Osteoblast (primary cell): ENCODE measurements at regions not wholly inside any gene's neighbourhood (a gene's known extent, or its start where the extent isn't known, plus 50 kb on each side); places are given as distances from the start of the nearest gene placed in this dataset.

Source experiments
- DNase-seq: peaks from one replicate; pipeline ENCODE4 v3.0.0; 2011; ENCODE audit warnings: low spot score, mixed read lengths; ENCODE audit not compliant: insufficient read length; ENCODE audit errors: missing footprints
- H2AFZ ChIP-seq: 2 replicates; pipeline ENCODE4 v1.6.0; 2011; ENCODE audit warnings: mild to moderate bottlenecking, low read length
- H3K27ac ChIP-seq: 2 replicates; pipeline ENCODE4 v1.5.1; 2011; ENCODE audit warnings: mild to moderate bottlenecking, low read depth, low read length, moderate library complexity
- H3K27me3 ChIP-seq: 2 replicates; pipeline ENCODE4 v1.6.0; 2012; ENCODE audit warnings: mild to moderate bottlenecking, control low read depth, inconsistent platforms, low read length, moderate library complexity; ENCODE audit not compliant: insufficient read depth
- H3K36me3 ChIP-seq: 2 replicates; pipeline ENCODE4 v1.5.1; 2011; ENCODE audit warnings: mild to moderate bottlenecking, low read length, control low read depth, moderate library complexity; ENCODE audit not compliant: insufficient read depth
- H3K4me1 ChIP-seq: 2 replicates; pipeline ENCODE4 v1.5.1; 2011; ENCODE audit warnings: mild to moderate bottlenecking, low read length, control low read depth, moderate library complexity; ENCODE audit not compliant: insufficient read depth
- H3K4me2 ChIP-seq: 2 replicates; pipeline ENCODE4 v1.6.0; 2011; ENCODE audit warnings: mild to moderate bottlenecking, low read length; ENCODE audit not compliant: insufficient read depth
- H3K4me3 ChIP-seq: fragments of 200-600 bp; sonication (generic); 3 replicates; pipeline ENCODE4 v1.5.1; 2012; ENCODE audit warnings: mild to moderate bottlenecking, low read length, inconsistent platforms; ENCODE audit not compliant: insufficient read depth
- H3K79me2 ChIP-seq: 2 replicates; pipeline ENCODE4 v1.6.0; 2012; ENCODE audit warnings: mild to moderate bottlenecking, low read length, control low read depth, inconsistent platforms; ENCODE audit not compliant: insufficient read depth
- H3K9me3 ChIP-seq: 2 replicates; pipeline ENCODE4 v1.5.1; 2011; ENCODE audit warnings: low read depth, low read length, control low read depth
- H4K20me1 ChIP-seq: 2 replicates; pipeline ENCODE4 v1.6.0; 2012; ENCODE audit warnings: mild to moderate bottlenecking, low read length, control low read depth; ENCODE audit not compliant: insufficient read depth
- TF ChIP-seq, protein P1 (sequence below): IDR thresholded peaks from 2 replicates; pipeline ENCODE4 v1.5.1; 2011; ENCODE audit warnings: mild to moderate bottlenecking, low read depth, low read length, moderate library complexity; ENCODE audit errors: extremely low read depth

DNA sequence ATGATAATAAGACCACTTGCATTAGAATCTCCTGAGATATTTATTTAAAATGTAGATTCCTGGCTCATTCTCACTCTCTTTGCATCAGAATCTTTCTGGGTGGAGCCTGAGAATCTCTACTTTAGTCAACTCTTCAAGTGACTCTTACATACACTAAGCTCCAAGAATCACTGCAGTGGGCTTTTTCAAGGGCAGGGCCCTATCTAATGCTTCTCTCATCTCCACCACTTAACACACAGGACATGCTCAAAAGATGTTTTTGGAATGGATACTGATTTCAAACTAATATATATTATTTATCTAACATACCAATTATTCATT, 68.9 kb upstream of the GAP43 start:
- Histone ChIP-seq H3K4me1 (no peaks in the 10 kb centered on the region), H3K27me3 (no peaks in the 10 kb centered on the region), H2AFZ (no peak overlapping the region), H3K4me2 (no peak overlapping the region), H3K4me3 (no peak overlapping the region), H3K27ac (no peak overlapping the region), H3K79me2 (no peaks in the 10 kb centered on the region), H3K36me3 (no peaks in the 10 kb centered on the region), H3K9me3 (no peaks in the 10 kb centered on the region), H4K20me1 (no peaks in the 10 kb centered on the region)
- no peak for DNase-seq
- TF ChIP-seq, protein P1, sequence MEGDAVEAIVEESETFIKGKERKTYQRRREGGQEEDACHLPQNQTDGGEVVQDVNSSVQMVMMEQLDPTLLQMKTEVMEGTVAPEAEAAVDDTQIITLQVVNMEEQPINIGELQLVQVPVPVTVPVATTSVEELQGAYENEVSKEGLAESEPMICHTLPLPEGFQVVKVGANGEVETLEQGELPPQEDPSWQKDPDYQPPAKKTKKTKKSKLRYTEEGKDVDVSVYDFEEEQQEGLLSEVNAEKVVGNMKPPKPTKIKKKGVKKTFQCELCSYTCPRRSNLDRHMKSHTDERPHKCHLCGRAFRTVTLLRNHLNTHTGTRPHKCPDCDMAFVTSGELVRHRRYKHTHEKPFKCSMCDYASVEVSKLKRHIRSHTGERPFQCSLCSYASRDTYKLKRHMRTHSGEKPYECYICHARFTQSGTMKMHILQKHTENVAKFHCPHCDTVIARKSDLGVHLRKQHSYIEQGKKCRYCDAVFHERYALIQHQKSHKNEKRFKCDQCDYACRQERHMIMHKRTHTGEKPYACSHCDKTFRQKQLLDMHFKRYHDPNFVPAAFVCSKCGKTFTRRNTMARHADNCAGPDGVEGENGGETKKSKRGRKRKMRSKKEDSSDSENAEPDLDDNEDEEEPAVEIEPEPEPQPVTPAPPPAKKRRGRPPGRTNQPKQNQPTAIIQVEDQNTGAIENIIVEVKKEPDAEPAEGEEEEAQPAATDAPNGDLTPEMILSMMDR, result no peak

DNA sequence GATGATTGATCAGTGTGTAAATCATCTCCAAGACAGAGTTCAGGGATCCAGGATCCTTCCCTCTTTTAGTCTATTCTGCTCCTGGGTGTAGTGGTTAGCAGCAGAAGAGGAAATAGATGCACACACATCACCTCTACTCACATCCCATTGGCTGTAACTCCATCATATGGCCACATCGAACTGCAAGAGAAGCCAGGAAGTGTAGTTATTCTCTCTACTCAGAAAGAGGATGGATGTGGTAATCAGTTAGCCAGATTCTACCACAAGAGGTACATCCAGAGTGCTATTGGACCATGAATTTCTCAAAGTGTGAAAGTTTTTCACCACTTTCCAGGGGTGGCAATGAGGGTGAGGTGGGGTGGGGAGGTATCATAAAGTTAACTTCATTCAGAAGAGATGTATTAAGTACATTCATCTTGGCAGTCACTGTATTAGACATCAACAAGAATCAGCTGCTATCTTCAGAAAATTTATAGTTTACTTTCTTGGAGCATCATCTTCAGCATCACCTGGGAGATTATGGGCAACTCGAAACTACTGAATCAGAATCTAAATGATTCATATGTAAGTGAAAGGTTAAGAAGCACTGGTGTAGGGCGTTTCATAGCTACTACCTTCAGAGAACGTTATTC, 60.6 kb upstream of the GAP43 start:
- Histone ChIP-seq H3K27me3 (no peaks in the 10 kb centered on the region), H4K20me1 (no peaks in the 10 kb centered on the region), H3K79me2 (no peaks in the 10 kb centered on the region), H3K4me2 (no peak overlapping the region), H3K4me1 (no peaks in the 10 kb centered on the region), H3K9me3 (no peaks in the 10 kb centered on the region), H3K36me3 (no peaks in the 10 kb centered on the region), H3K4me3 (no peak overlapping the region), H2AFZ (no peak overlapping the region), H3K27ac (no peak overlapping the region)
- no peak for DNase-seq
- TF ChIP-seq, protein P1, result no peak

DNA sequence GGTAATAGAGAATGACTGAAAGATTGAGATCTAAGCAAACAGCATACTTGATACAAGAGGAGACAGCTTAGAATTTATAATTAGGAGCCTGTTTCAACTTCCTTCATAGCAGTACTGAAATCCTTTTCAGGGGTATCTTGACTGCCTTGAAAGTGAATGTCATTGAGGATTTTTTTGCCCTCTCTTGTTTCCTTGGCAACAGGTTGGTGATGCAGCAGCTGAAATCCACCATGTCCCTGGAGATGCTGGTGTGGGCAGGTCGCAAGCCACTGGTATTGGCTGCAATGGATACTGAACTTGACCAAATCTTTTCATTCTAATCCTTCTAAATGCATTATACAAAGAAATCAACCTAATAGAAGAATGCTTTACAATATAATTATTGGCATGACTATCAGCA, 59.3 kb upstream of the GAP43 start:
- no peak for DNase-seq
- H3K9me3 ChIP-seq, result no peaks in the 10 kb centered on the region
- no peak overlapping the region for H3K27ac ChIP-seq
- no peaks in the 10 kb centered on the region for H4K20me1 ChIP-seq
- H3K4me3 ChIP-seq, result no peak overlapping the region
- H3K4me2 ChIP-seq, result no peak overlapping the region
- H3K36me3 ChIP-seq, result no peaks in the 10 kb centered on the region
- TF ChIP-seq, protein P1, result no peak
- H2AFZ ChIP-seq, result no peak overlapping the region
- H3K79me2 ChIP-seq, result no peaks in the 10 kb centered on the region
- H3K27me3 ChIP-seq, result no peaks in the 10 kb centered on the region
- H3K4me1 ChIP-seq, result no peaks in the 10 kb centered on the region

DNA sequence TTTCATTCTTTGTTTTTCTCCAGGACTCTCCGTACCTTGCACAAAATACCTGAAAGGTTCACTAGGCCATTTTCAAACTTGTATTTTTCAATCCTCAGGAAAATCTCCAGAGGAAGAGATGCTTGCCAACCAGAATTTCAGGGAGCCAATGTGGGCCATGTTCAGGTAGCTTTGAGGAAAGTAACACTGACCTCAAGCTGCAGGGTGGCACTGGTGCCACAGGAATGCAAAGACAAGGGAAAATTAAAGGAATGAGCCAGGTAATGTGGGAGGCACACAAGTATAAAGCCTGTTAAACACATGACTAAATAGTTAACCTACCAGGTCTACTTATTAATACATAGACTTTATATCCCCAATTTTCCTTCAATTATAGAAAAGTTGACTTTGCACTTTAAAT, 51.9 kb upstream of the GAP43 start:
- TF ChIP-seq, protein P1, result no peak
- Histone ChIP-seq H2AFZ (no peak overlapping the region), H3K9me3 (no peaks in the 10 kb centered on the region), H3K4me3 (no peak overlapping the region), H3K27me3 (no peaks in the 10 kb centered on the region), H3K4me1 (no peaks in the 10 kb centered on the region), H3K4me2 (no peak overlapping the region), H3K79me2 (no peaks in the 10 kb centered on the region), H3K36me3 (no peaks in the 10 kb centered on the region), H4K20me1 (no peaks in the 10 kb centered on the region), H3K27ac (no peak overlapping the region)
- DNase-seq, result no peak
